ENCODE measurements at regions not wholly inside any gene's neighbourhood (a gene's known extent, or its start where the extent isn't known, plus 50 kb on each side); places are given as distances from the start of the nearest gene placed in this dataset.

GRCh38 chrX:39465906-39466305 lies 631.9 kb downstream of the BCOR start:
- TF ChIP-seq CTCF (IDR thresholded peaks at IDR 0.05): no peak
- ATAC-seq (ENCODE audit: low FRiP score) (no peak), DNase-seq (ENCODE audit: low spot score) (no peak)

GRCh38 chrX:39469126-39469525 lies 628.6 kb downstream of the BCOR start:
- ATAC-seq (ENCODE audit: low FRiP score) (no peak), DNase-seq (ENCODE audit: low spot score) (no peak)
- TF ChIP-seq CTCF (IDR thresholded peaks at IDR 0.05): no peak

GRCh38 chrX:39470588-39471407 lies 627.0 kb downstream of the BCOR start:
- DNase-seq (ENCODE audit: low spot score): no peak
- no peak for ATAC-seq (ENCODE audit: low FRiP score)
- TF ChIP-seq CTCF (IDR thresholded peaks at IDR 0.05): no peak

- ATAC-seq (ENCODE audit: low FRiP score) (no peak), DNase-seq (ENCODE audit: low spot score) (no peak)
- TF ChIP-seq CTCF (IDR thresholded peaks at IDR 0.05): no peak
These were observed 625.6 kb downstream of the BCOR start for GRCh38 chrX:39472161-39472560.

GRCh38 chrX:39473812-39474211 lies 623.9 kb downstream of the BCOR start:
- ATAC-seq (ENCODE audit: low FRiP score): no peak
- DNase-seq (ENCODE audit: low spot score): no peak
- no peak for TF ChIP-seq CTCF (IDR thresholded peaks at IDR 0.05)

GRCh38 chrX:39475372-39475771 lies 622.4 kb downstream of the BCOR start:
- no peak for TF ChIP-seq CTCF (IDR thresholded peaks at IDR 0.05)
- DNase-seq (ENCODE audit: low spot score) (no peak), ATAC-seq (ENCODE audit: low FRiP score) (no peak)

- no peak for TF ChIP-seq CTCF (IDR thresholded peaks at IDR 0.05)
- ATAC-seq (ENCODE audit: low FRiP score) (no peak), DNase-seq (ENCODE audit: low spot score) (no peak)
These were observed 621.1 kb downstream of the BCOR start for GRCh38 chrX:39476604-39477021.
